HepG2 (cell line): ENCODE measurements at regions not wholly inside any gene's neighbourhood (a gene's known extent, or its start where the extent isn't known, plus 50 kb on each side); places are given as distances from the start of the nearest gene placed in this dataset.

Source experiments
- MTF2 ChIP-seq: sonication (generic); formaldehyde crosslinking; IDR thresholded peaks from 2 replicates; pipeline ENCODE4 v1.5.0; 2020; ENCODE audit warnings: missing genetic modification reagents, borderline replicate concordance
- TF ChIP-seq, protein P1 (sequence below): sonication (generic); formaldehyde crosslinking; IDR thresholded peaks from 2 replicates; pipeline ENCODE4 v1.4.0; 2020; ENCODE audit warnings: missing genetic modification reagents

DNA sequence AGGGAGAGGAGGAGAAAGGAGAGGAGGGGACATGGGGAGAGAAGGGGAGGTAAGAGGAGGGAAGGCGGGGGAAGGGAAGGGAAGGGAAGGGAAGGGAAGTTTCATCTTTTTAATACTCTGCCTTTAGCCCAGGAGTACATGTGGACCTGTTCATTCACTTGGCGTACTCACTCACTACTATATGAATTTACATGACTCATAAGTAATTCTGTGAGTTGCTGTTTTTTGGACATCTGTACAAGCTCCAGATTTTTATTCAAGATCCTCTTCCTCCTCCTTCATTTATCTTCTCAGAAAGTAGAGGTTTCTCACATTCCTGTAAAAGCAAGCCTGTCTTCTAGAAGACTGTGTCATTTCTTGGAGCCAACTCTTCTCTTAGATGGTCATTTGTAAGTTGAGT lies 84.6 kb downstream of the RDH14 start:
- no peak for TF ChIP-seq MTF2 (CRISPR knock-in tag)
- TF ChIP-seq, protein P1, sequence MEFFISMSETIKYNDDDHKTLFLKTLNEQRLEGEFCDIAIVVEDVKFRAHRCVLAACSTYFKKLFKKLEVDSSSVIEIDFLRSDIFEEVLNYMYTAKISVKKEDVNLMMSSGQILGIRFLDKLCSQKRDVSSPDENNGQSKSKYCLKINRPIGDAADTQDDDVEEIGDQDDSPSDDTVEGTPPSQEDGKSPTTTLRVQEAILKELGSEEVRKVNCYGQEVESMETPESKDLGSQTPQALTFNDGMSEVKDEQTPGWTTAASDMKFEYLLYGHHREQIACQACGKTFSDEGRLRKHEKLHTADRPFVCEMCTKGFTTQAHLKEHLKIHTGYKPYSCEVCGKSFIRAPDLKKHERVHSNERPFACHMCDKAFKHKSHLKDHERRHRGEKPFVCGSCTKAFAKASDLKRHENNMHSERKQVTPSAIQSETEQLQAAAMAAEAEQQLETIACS (CRISPR knock-in tag) = no peak
